Retinal pigment epithelial cell (primary cell): ENCODE measurements at regions not wholly inside any gene's neighbourhood (a gene's known extent, or its start where the extent isn't known, plus 50 kb on each side); places are given as distances from the start of the nearest gene placed in this dataset.
A peak's percentile ranks its signal among the peaks of the same experiment; 100 is the strongest.

Experiments
- DNase-seq: peaks from one replicate; pipeline ENCODE4 v3.0.0-alpha.2; 2010; ENCODE audit warnings: low read depth
- H3K4me3 ChIP-seq: 2 replicates; pipeline ENCODE4 v1.5.1; 2011; ENCODE audit warnings: mild to moderate bottlenecking, low read length, control low read depth, moderate library complexity
- CTCF ChIP-seq: conservative IDR thresholded peaks from 2 replicates; pipeline ENCODE4 v1.5.1; 2011; ENCODE audit warnings: low read depth, low read length, control low read depth, inconsistent platforms

- H3K4me3 ChIP-seq: no peak overlapping the region
- DNase-seq: no peak
- no peak for TF ChIP-seq CTCF
These were observed 322.8 kb upstream of the NT5E start for GRCh38 chr6:85127168-85127498.

- H3K4me3 ChIP-seq: no peak overlapping the region
- TF ChIP-seq CTCF: peak; percentile 94
- DNase-seq: no peak
These were observed 323.3 kb upstream of the NT5E start for GRCh38 chr6:85126485-85127167.

GRCh38 chr6:85125526-85125925 is 324.4 kb upstream of the NT5E start:
- no peak for DNase-seq
- TF ChIP-seq CTCF: no peak

GRCh38 chr6:85124472-85125354 is 325.2 kb upstream of the NT5E start:
- no peak for TF ChIP-seq CTCF
- no peak for DNase-seq
- H3K4me3 ChIP-seq: no peak overlapping the region

More at GRCh38 chr6:85125526-85125925, 324.4 kb upstream of the NT5E start:
- no peak overlapping the region for H3K4me3 ChIP-seq

- no peak for TF ChIP-seq CTCF
- no peak for DNase-seq
- no peak overlapping the region for H3K4me3 ChIP-seq
These were observed 328.7 kb upstream of the NT5E start for GRCh38 chr6:85121158-85121557.

GRCh38 chr6:85118652-85119235 is 331.1 kb upstream of the NT5E start:
- no peak overlapping the region for H3K4me3 ChIP-seq
- no peak for DNase-seq
- no peak for TF ChIP-seq CTCF

- no peak for DNase-seq
- TF ChIP-seq CTCF: no peak
- H3K4me3 ChIP-seq: no peak overlapping the region
These were observed 331.6 kb upstream of the NT5E start for GRCh38 chr6:85118233-85118632.
